ENCODE measurements at regions not wholly inside any gene's neighbourhood (a gene's known extent, or its start where the extent isn't known, plus 50 kb on each side); places are given as distances from the start of the nearest gene placed in this dataset.

DNA sequence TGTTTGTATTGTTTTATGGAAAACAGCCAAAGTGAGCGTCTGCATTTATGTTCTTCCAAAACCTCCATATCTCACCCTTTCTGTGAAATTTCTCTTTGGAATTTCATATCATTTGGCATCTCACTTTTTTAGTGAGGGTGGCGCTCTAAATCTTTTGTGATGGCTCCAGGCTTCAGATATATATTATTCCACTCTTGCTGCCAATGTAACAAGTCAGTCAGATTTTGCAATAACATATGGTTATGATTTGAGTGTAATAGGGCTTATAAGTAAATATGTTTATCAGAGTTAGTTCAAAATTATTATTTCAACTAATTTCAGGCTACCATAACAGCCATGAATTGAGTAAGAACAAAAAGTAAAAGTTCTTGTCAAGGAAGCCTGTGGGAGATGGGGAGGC is 314.7 kb downstream of the PDGFC start:
- TF ChIP-seq, protein P1, sequence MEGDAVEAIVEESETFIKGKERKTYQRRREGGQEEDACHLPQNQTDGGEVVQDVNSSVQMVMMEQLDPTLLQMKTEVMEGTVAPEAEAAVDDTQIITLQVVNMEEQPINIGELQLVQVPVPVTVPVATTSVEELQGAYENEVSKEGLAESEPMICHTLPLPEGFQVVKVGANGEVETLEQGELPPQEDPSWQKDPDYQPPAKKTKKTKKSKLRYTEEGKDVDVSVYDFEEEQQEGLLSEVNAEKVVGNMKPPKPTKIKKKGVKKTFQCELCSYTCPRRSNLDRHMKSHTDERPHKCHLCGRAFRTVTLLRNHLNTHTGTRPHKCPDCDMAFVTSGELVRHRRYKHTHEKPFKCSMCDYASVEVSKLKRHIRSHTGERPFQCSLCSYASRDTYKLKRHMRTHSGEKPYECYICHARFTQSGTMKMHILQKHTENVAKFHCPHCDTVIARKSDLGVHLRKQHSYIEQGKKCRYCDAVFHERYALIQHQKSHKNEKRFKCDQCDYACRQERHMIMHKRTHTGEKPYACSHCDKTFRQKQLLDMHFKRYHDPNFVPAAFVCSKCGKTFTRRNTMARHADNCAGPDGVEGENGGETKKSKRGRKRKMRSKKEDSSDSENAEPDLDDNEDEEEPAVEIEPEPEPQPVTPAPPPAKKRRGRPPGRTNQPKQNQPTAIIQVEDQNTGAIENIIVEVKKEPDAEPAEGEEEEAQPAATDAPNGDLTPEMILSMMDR (IDR thresholded peaks at IDR 0.05): no peak
- no peak for TF ChIP-seq POLR2A (IDR thresholded peaks at IDR 0.05)
